Lower lobe of right lung (tissue), 2 donors: ENCODE measurements at regions not wholly inside any gene's neighbourhood (a gene's known extent, or its start where the extent isn't known, plus 50 kb on each side); places are given as distances from the start of the nearest gene placed in this dataset.
"Not testable (repeated sequence)": the region's sequence is repeated elsewhere in the genome, so short reads cannot be mapped to it uniquely, and the experiment has no call there.

Experiments used
- ATAC-seq, 2 donors: fragments of 200-7000 bp; cut with Tn5 transposase; one replicate each; pipeline ENCODE4 v1.9.1; 2020 to 2022; ENCODE audit warnings: mild to moderate bottlenecking in 2 of 2, moderate library complexity in 2 of 2
- DNase-seq: peaks from one replicate; pipeline ENCODE4 v3.0.0-alpha.2; 2020
- H3K27ac ChIP-seq: fragments of 200-600 bp; one replicate; pipeline ENCODE4 v1.8.0; 2022
- H3K27me3 ChIP-seq: fragments of 200-600 bp; one replicate; pipeline ENCODE4 v1.8.0; 2022; ENCODE audit warnings: low read depth
- H3K36me3 ChIP-seq: fragments of 200-600 bp; one replicate; pipeline ENCODE4 v1.8.0; 2022; ENCODE audit warnings: mild to moderate bottlenecking
- H3K4me1 ChIP-seq: fragments of 200-600 bp; one replicate; pipeline ENCODE4 v1.8.0; 2022
- H3K4me3 ChIP-seq: fragments of 200-600 bp; one replicate; pipeline ENCODE4 v1.8.0; 2022; ENCODE audit warnings: mild to moderate bottlenecking
- H3K9me3 ChIP-seq: fragments of 200-600 bp; one replicate; pipeline ENCODE4 v1.8.0; 2022
- CTCF ChIP-seq: fragments of 200-600 bp; IDR thresholded peaks from one replicate; pipeline ENCODE4 v1.8.0; 2022; ENCODE audit warnings: antibody characterized with exemption, mild to moderate bottlenecking
- intact Hi-C: fragments of 100-400 bp; cut with DNase I; formaldehyde crosslinking; loops from one replicate; pipeline ENCODE4 v1.11.0; 2022
- donor health status: DM: no; HTN: yes; CAD: no; lungs with severe emphysema.

- Histone ChIP-seq H3K27ac (no peak overlapping the region), H3K4me3 (no peak overlapping the region), H3K27me3 (peaks cover 8% of the 10 kb centered on the region), H3K9me3 (no peaks in the 10 kb centered on the region), H3K36me3 (no peaks in the 10 kb centered on the region), H3K4me1 (no peaks in the 10 kb centered on the region)
- intact Hi-C loops, result no loop called here
- TF ChIP-seq CTCF, result no peak
- peak in 1 of 2 donors; percentile 39 for ATAC-seq
- DNase-seq, result no peak
Measured at GRCh38 chr1:10917513-10918454, 94.7 kb upstream of the TARDBP start.

GRCh38 chr1:10918531-10918930 is 93.9 kb upstream of the TARDBP start:
- Histone ChIP-seq H3K36me3 (no peaks in the 10 kb centered on the region), H3K27ac (no peak overlapping the region), H3K9me3 (no peaks in the 10 kb centered on the region), H3K4me1 (no peaks in the 10 kb centered on the region), H3K27me3 (peaks cover 8% of the 10 kb centered on the region), H3K4me3 (no peak overlapping the region)
- ATAC-seq (no peak), DNase-seq (no peak)
- intact Hi-C loops, result no loop called here
- TF ChIP-seq CTCF, result no peak

GRCh38 chr1:10920063-10920626 is 92.3 kb upstream of the TARDBP start:
- no peak for TF ChIP-seq CTCF
- H3K27me3 ChIP-seq, result peaks cover 8% of the 10 kb centered on the region
- H3K9me3 ChIP-seq, result no peaks in the 10 kb centered on the region
- H3K4me3 ChIP-seq, result no peak overlapping the region
- DNase-seq (no peak), ATAC-seq (no peak)
- intact Hi-C loops, result no loop called here
- no peaks in the 10 kb centered on the region for H3K4me1 ChIP-seq
- H3K36me3 ChIP-seq, result no peaks in the 10 kb centered on the region
- H3K27ac ChIP-seq, result no peak overlapping the region

- H3K36me3 ChIP-seq, DNase-seq, H3K9me3 ChIP-seq, H3K4me1 ChIP-seq, H3K27ac ChIP-seq, intact Hi-C loops, H3K4me3 ChIP-seq, ATAC-seq: not testable (repeated sequence)
- H3K27me3 ChIP-seq, result peaks cover 14% of the 10 kb centered on the region
Measured at GRCh38 chr1:10922315-10923060, 90.0 kb upstream of the TARDBP start.

GRCh38 chr1:10924030-10924429 is 88.4 kb upstream of the TARDBP start:
- Histone ChIP-seq H3K27me3 (peaks cover 14% of the 10 kb centered on the region), H3K9me3 (no peaks in the 10 kb centered on the region), H3K4me1 (no peaks in the 10 kb centered on the region), H3K36me3 (no peaks in the 10 kb centered on the region), H3K27ac (no peak overlapping the region), H3K4me3 (no peak overlapping the region)
- intact Hi-C loops, result no loop called here
- DNase-seq (no peak), ATAC-seq (no peak)
- no peak for TF ChIP-seq CTCF
